Naive thymus-derived CD4-positive, alpha-beta T cell (primary cell): ENCODE measurements at regions not wholly inside any gene's neighbourhood (a gene's known extent, or its start where the extent isn't known, plus 50 kb on each side); places are given as distances from the start of the nearest gene placed in this dataset.
"Not testable (repeated sequence)": the region's sequence is repeated elsewhere in the genome, so short reads cannot be mapped to it uniquely, and the experiment has no call there.

Experiments used
- ATAC-seq: fragments of 150-1000 bp; cut with Tn5 transposase; 2 replicates; pipeline ENCODE4 v1.10.0; 2021; ENCODE audit warnings: mild to moderate bottlenecking, moderate library complexity
- CTCF ChIA-PET: fragments of 350-600 bp; sonication (Branson Sonifier 250); formaldehyde crosslinking; loops from one replicate; lab custom pipeline; 2021; ENCODE audit warnings: antibody characterized with exemption; lab: Charles Lee
- POLR2A ChIA-PET: fragments of 350-600 bp; sonication (Branson Sonifier 250); formaldehyde crosslinking; loops from one replicate; lab custom pipeline; 2021; ENCODE audit warnings: antibody characterized with exemption, inconsistent platforms; lab: Charles Lee
- DNase-seq, 9 donors: peaks; one replicate each; pipeline versions ENCODE4 v3.0.0 to v3.0.0-alpha.2; 2020 to 2022; ENCODE audit warnings: mixed read lengths in 1 of 9
- H3K27ac ChIP-seq: one replicate; pipeline ENCODE4 v1.7.0; 2013; ENCODE audit warnings: mild to moderate bottlenecking, low read depth, low read length, moderate library complexity
- H3K27me3 ChIP-seq, 2 donors: one replicate each; pipeline ENCODE4 v1.7.0; 2013; ENCODE audit warnings: low read length in 2 of 2, mild to moderate bottlenecking in 2 of 2, moderate library complexity in 2 of 2; ENCODE audit not compliant: control insufficient read depth in 2 of 2, insufficient read depth in 2 of 2
- H3K36me3 ChIP-seq, 3 experiments: 1 replicate in 2 of 3; 2 replicates in 1 of 3; pipeline ENCODE4 v1.7.0; 2013; ENCODE audit warnings: low read length in 3 of 3, mild to moderate bottlenecking in 3 of 3, moderate library complexity in 1 of 3; ENCODE audit not compliant: insufficient read depth in 3 of 3, control insufficient read depth in 2 of 3
- H3K4me1 ChIP-seq, 2 donors: one replicate each; pipeline ENCODE4 v1.7.0; 2013; ENCODE audit warnings: low read length in 2 of 2, mild to moderate bottlenecking in 2 of 2, moderate library complexity in 1 of 2; ENCODE audit not compliant: control insufficient read depth in 2 of 2, insufficient read depth in 2 of 2
- H3K4me3 ChIP-seq: 2 replicates; pipeline ENCODE4 v1.7.0; 2013; ENCODE audit warnings: mild to moderate bottlenecking, low read length
- H3K9me3 ChIP-seq, 3 experiments: 1 replicate in 2 of 3; 2 replicates in 1 of 3; pipeline ENCODE4 v1.7.0; 2013; ENCODE audit warnings: low read length in 3 of 3; ENCODE audit not compliant: control insufficient read depth in 2 of 3
- H3K27ac Mint-ChIP-seq, 9 donors: one replicate each; pipeline ENCODE4 v1.8.0; 2020 to 2022; ENCODE audit warnings: mixed read lengths in 9 of 9, mild to moderate bottlenecking in 8 of 9, moderate library complexity in 5 of 9, inconsistent platforms in 2 of 9
- H3K27me3 Mint-ChIP-seq, 5 donors: one replicate each; pipeline ENCODE4 v1.8.0; 2021 to 2022; ENCODE audit warnings: mixed read lengths in 5 of 5, mild to moderate bottlenecking in 1 of 5
- H3K36me3 Mint-ChIP-seq, 5 donors: one replicate each; pipeline ENCODE4 v1.8.0; 2020 to 2022; ENCODE audit warnings: mixed read lengths in 5 of 5, mild to moderate bottlenecking in 3 of 5, inconsistent platforms in 1 of 5
- H3K4me1 Mint-ChIP-seq, 7 donors: one replicate each; pipeline ENCODE4 v1.8.0; 2020 to 2022; ENCODE audit warnings: mixed read lengths in 7 of 7, mild to moderate bottlenecking in 3 of 7, inconsistent platforms in 1 of 7
- H3K4me3 Mint-ChIP-seq, 10 donors: one replicate each; pipeline ENCODE4 v1.8.0; 2020 to 2022; ENCODE audit warnings: mild to moderate bottlenecking in 10 of 10, mixed read lengths in 10 of 10, moderate library complexity in 6 of 10, inconsistent platforms in 2 of 10
- H3K9me3 Mint-ChIP-seq, 11 donors: one replicate each; pipeline ENCODE4 v1.8.0; 2020 to 2022; ENCODE audit warnings: mixed read lengths in 11 of 11, mild to moderate bottlenecking in 4 of 11, inconsistent platforms in 1 of 11, moderate library complexity in 1 of 11
- intact Hi-C, 2 donors: fragments of 100-400 bp; cut with micrococcal nuclease; formaldehyde crosslinking; loops; one replicate each; pipeline ENCODE4 v1.15.1; 2023

GRCh38 chr1:30526652-30527345 is 196.6 kb downstream of the MATN1 start:
- DNase-seq (no peak), ATAC-seq (no peak)
- CTCF ChIA-PET, result no interaction called here
- Mint-ChIP-seq H3K4me3 (no peak overlapping the region), H3K27ac (no peak overlapping the region), H3K9me3 (peaks cover 0 to 3% (median 0%) of the 10 kb centered on the region in 11 donors), H3K4me1 (peaks cover 0 to 1% (median 0%) of the 10 kb centered on the region in 7 donors), H3K27me3 (peaks cover 3 to 37% (median 26%) of the 10 kb centered on the region in 5 donors), H3K36me3 (no peaks in the 10 kb centered on the region)
- intact Hi-C loops, result no loop called here
- Histone ChIP-seq H3K27ac (no peak overlapping the region), H3K4me1 (no peaks in the 10 kb centered on the region), H3K4me3 (no peak overlapping the region), H3K9me3 (no peaks in the 10 kb centered on the region), H3K36me3 (no peaks in the 10 kb centered on the region), H3K27me3 (no peaks in the 10 kb centered on the region)
- POLR2A ChIA-PET, result no interaction called here

DNA sequence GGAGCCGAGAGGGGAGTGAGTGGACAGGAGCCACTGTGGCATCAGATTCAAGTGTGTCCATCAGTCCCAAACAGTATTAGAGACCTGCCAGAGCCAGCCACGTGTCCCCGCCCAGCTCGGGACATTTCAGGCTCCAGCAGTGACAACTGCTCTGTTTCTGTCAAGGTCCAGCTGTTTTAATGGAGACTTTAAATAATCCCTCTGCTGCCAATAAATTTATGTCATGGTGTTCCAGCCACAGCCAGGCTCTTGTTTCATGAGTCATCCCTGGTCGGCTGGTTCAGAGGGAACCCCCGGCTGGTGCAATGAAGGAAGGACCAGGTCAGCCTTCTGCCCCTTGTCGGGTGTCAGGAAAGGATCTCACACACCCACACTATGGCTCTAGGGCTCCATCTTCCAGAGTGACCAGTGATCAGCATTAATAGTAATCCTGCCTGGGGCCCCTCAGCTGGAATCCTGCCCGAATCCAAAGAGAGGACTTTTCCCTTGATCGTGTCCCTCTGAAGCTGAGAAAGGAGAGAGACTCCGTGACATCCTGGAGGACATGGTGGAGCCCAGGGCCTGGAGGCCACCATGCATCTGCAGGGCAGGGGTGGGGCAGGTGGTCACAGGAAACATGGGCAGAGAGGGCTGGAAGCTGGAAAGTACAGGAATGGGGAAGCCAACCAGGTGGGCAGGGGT is 197.3 kb downstream of the MATN1 start:
- no peak overlapping the region for H3K27ac Mint-ChIP-seq
- peaks cover 0 to 3% (median 0%) of the 10 kb centered on the region in 11 donors for H3K9me3 Mint-ChIP-seq
- H3K4me1 ChIP-seq, result no peaks in the 10 kb centered on the region
- H3K36me3 Mint-ChIP-seq, result no peaks in the 10 kb centered on the region
- peaks cover 0 to 1% (median 0%) of the 10 kb centered on the region in 7 donors for H3K4me1 Mint-ChIP-seq
- intact Hi-C loops, result no loop called here
- CTCF ChIA-PET, result no interaction called here
- no peak overlapping the region for H3K27ac ChIP-seq
- H3K4me3 Mint-ChIP-seq, result no peak overlapping the region
- no peak overlapping the region for H3K4me3 ChIP-seq
- H3K9me3 ChIP-seq, result no peaks in the 10 kb centered on the region
- H3K27me3 ChIP-seq, result no peaks in the 10 kb centered on the region
- H3K27me3 Mint-ChIP-seq, result peaks cover 3 to 42% (median 32%) of the 10 kb centered on the region in 5 donors
- H3K36me3 ChIP-seq, result no peaks in the 10 kb centered on the region
- ATAC-seq (no peak), DNase-seq (no peak)
- POLR2A ChIA-PET, result no interaction called here

DNA sequence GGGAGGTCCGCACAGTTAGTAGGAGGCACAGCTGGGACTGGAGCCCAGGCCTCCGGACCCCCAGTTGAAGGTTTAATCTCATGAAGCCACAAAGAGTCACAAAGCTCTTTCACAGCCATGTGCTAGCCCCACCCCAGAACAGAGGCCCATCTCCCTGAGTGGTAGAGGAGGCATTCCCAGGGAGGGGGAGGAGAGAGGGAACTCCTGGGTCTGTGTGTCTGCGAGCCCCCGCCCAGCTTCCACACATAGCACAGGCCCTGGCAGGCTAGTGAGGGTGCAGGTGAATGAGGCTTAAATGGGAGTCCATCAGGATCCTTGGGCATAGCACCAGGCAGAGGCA is 197.8 kb downstream of the MATN1 start:
- ChIA-PET CTCF (no interaction called here), POLR2A (no interaction called here)
- H3K4me1 ChIP-seq, result no peaks in the 10 kb centered on the region
- H3K4me3 ChIP-seq, result no peak overlapping the region
- no peaks in the 10 kb centered on the region for H3K9me3 ChIP-seq
- intact Hi-C loops, result no loop called here
- H3K36me3 ChIP-seq, result no peaks in the 10 kb centered on the region
- Mint-ChIP-seq H3K27ac (no peak overlapping the region), H3K4me3 (no peak overlapping the region), H3K4me1 (peaks cover 0 to 1% (median 0%) of the 10 kb centered on the region in 7 donors), H3K36me3 (no peaks in the 10 kb centered on the region), H3K27me3 (peaks cover 3 to 42% (median 34%) of the 10 kb centered on the region in 5 donors), H3K9me3 (peaks cover 0 to 2% (median 0%) of the 10 kb centered on the region in 11 donors)
- no peak for ATAC-seq
- H3K27ac ChIP-seq, result no peak overlapping the region
- no peak for DNase-seq
- H3K27me3 ChIP-seq, result no peaks in the 10 kb centered on the region

GRCh38 chr1:30524840-30525617 is 198.4 kb downstream of the MATN1 start:
- H3K4me1 ChIP-seq, result no peaks in the 10 kb centered on the region
- peaks cover 0 to 2% (median 0%) of the 10 kb centered on the region in 11 donors for H3K9me3 Mint-ChIP-seq
- no peak overlapping the region for H3K4me3 Mint-ChIP-seq
- H3K27me3 ChIP-seq, result no peaks in the 10 kb centered on the region
- H3K27ac ChIP-seq, result no peak overlapping the region
- no peak for ATAC-seq
- no peaks in the 10 kb centered on the region for H3K36me3 ChIP-seq
- DNase-seq, result no peak
- intact Hi-C loops, result no loop called here
- no peak overlapping the region for H3K27ac Mint-ChIP-seq
- H3K4me1 Mint-ChIP-seq, result peaks cover 0 to 1% (median 0%) of the 10 kb centered on the region in 7 donors
- H3K4me3 ChIP-seq, result no peak overlapping the region
- CTCF ChIA-PET, result no interaction called here
- POLR2A ChIA-PET, result no interaction called here
- no peaks in the 10 kb centered on the region for H3K36me3 Mint-ChIP-seq
- H3K27me3 Mint-ChIP-seq, result peaks cover 2 to 42% (median 32%) of the 10 kb centered on the region in 5 donors
- no peaks in the 10 kb centered on the region for H3K9me3 ChIP-seq

- ATAC-seq, DNase-seq: not testable (repeated sequence)
- H3K27me3 Mint-ChIP-seq, result peaks cover 2 to 42% (median 30%) of the 10 kb centered on the region in 5 donors
Measured at GRCh38 chr1:30524025-30524555, 199.3 kb downstream of the MATN1 start.

GRCh38 chr1:30523055-30524020 is 200.0 kb downstream of the MATN1 start:
- CTCF ChIA-PET, result no interaction called here
- no peak overlapping the region for H3K4me3 Mint-ChIP-seq
- no peaks in the 10 kb centered on the region for H3K9me3 ChIP-seq
- DNase-seq, result no peak
- no peak overlapping the region for H3K27ac ChIP-seq
- H3K4me1 ChIP-seq, result no peaks in the 10 kb centered on the region
- no peak overlapping the region for H3K27ac Mint-ChIP-seq
- no peaks in the 10 kb centered on the region for H3K36me3 Mint-ChIP-seq
- peaks cover 2 to 42% (median 25%) of the 10 kb centered on the region in 5 donors for H3K27me3 Mint-ChIP-seq
- H3K27me3 ChIP-seq, result peaks cover 0 to 3% of the 10 kb centered on the region in 2 donors
- peaks cover 0 to 1% (median 0%) of the 10 kb centered on the region in 7 donors for H3K4me1 Mint-ChIP-seq
- intact Hi-C loops, result no loop called here
- ATAC-seq, result no peak
- POLR2A ChIA-PET, result no interaction called here
- H3K9me3 Mint-ChIP-seq, result peaks cover 0 to 2% (median 0%) of the 10 kb centered on the region in 11 donors
- no peaks in the 10 kb centered on the region for H3K36me3 ChIP-seq
- no peak overlapping the region for H3K4me3 ChIP-seq

More at GRCh38 chr1:30524025-30524555, 199.3 kb downstream of the MATN1 start:
- H3K27me3 ChIP-seq, H3K4me1 ChIP-seq, H3K9me3 Mint-ChIP-seq, H3K36me3 Mint-ChIP-seq, POLR2A ChIA-PET, H3K36me3 ChIP-seq, CTCF ChIA-PET, H3K4me3 ChIP-seq, H3K4me3 Mint-ChIP-seq, intact Hi-C loops, H3K9me3 ChIP-seq, H3K27ac ChIP-seq, H3K27ac Mint-ChIP-seq, H3K4me1 Mint-ChIP-seq: not testable (repeated sequence)
